ENCODE measurements at regions not wholly inside any gene's neighbourhood (a gene's known extent, or its start where the extent isn't known, plus 50 kb on each side); places are given as distances from the start of the nearest gene placed in this dataset.

DNA sequence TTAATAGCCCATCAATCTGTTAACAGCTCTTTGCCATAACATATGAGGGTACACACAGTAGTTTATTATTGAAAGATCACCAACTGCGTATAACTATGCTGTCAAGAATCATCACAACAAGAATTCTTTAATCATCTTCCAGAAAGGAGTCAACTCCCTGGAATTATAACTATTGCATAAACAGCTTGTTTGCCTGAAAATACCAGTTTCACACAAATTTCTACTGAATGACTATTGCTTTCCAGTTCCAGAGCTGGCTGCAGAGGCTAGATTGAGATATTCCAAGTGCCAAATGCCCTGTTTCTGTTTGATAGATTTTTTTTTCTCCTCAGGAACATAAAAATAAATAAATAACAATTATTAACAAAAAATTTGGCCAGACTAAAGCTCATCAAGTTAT lies 444.7 kb downstream of the TLE1 start:
- no peak for DNase-seq

DNA sequence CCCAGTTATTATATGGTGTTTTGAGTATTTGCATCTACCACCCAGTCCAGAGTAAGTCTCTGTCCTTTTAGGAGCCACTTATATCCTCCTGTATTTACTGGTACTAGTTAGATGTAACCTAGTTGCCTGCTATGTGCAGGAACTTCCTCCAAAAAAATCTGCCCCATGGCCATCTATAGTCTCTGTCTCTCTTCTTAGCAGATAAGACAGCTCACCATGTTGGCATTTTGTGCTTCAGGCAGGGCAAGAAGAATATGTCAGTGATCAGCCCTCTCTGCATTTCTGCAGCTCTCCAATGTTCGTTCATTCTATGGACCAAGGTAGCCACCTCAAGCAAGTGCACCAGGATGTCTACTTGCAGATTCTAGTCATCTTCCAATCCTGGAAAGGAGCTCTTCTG lies 446.5 kb downstream of the TLE1 start:
- no peak for DNase-seq

DNA sequence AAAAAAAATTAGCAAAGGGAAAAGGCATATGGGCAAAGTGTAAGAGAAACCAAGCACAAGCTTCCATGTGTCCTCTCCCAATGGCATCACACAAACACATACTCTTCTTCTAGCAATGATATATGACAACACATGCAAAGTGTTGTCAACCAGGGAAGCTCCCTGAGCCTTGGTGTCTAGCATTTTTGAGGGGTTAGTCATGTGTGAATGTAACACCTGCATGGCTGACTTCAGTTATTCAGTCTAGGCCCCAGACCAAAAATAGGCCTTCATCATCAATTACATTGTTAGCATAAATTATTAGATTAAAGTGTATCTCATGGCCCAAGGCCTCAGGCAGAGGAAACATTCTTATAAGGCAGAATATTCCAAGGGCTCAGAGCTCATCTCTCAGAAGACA lies 450.0 kb downstream of the TLE1 start:
- DNase-seq = no peak

DNA sequence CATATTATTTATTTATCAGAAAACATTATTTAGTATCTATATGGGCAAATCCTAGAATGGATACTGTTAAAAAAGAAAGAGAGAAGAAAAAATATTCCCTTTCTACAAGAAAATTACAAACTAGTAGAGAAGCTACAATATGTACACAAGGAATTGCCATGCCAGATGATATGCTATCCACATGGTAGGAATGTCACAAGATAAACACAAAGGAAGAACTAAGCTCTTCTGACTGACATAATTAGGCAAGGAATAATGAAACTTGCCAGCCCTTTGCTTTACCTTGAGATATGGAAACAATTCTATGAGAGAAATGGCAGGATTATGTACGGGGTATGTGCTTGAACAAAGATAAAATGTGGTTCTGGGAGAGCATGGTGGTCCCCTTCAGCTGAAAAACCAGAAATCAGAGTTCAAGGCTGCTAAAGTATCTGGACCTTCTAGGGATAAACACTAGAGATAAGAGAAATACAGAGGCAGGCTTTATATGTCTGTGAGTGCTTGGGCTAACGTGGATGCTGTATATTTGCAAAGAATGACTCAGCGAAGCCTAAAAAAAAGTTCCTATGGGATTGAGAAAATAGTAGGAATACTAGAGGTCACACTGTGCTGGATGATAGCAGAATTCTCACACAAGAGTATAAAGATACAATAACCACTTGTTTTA lies 451.6 kb downstream of the TLE1 start:
- DNase-seq = no peak

DNA sequence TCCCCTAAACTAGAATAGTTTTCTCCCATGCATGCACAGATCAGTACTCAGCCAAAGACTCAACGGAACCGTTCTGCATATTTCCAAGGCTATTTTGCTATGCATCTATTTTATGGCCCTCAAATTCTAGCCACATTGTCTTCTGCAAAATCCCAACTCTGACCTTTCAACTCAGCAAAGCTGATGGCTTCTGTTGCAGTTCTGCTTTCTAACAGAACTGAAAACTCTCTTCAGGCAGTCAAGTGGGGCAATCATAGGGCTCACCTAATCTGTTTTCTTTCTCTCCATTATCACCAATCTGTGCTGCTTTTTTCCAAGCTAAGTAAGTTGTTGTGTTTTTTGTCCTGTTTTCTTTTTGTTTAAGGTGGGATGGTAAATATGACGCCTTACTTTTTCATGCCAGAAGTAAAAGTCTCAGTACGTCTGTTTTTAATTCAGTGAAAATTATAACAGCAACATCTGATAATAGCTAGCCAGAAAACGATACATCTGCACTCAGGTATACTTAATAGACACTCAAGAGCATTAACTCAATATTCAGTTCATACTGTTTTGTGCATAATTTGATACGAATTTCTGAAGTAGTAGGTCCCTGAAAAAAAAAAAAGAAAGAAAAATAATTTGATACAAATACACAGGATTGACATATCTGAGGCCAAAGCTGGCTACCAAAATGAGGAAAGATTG lies 454.3 kb downstream of the TLE1 start:
- no peak for DNase-seq

DNA sequence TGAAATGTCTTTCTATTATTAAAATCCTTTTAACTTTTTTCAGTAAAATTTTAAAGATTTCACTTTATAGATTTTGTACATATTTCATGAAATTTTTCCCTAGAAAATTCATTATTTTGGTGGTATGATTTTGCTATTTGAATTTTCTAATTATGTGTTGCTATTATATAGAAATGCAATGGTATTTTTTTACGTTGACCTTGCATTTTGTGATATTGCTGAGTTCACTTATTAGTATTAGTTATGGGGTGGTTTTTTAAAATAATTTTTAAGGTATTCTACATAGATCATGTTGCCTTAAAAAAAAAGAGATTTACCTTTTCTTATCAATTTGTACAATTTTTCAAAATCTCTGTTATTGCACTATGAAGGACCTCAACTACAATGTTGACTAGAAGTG lies 458.3 kb downstream of the TLE1 start:
- no peak for DNase-seq

DNA sequence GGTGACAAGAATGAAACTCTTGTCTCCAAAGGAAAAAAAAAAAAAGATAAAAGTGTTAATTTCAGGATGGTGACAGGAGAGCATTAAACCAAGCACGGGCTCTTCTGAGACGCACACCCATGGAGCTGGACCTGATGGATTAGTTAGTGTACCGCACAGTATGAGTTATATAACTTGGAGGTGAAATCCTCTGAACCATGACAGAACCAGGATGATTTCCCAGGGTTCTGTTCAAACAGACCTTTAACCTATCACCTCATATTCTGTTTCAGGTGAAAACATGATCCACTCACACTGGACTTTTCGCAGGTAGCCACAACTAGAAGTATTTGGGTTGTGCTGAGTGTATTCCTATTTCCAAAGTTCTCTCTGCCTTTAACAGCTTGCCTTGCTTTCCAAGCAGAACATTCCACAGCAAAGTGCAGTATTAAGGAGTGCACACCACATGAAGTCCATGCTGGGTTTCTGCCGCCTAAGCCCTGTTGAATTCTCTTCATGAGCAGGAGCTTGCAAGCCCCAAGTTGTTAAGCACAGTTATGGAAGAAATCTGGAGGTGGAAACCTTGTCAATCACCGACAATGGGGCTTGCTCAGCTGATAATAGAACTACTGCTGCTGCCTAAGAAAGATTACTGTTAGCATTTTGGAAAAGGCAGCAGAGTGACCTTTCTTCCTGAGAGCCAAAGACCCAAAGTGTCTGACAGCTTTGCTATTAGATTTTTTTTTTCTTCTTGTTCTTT lies 461.7 kb downstream of the TLE1 start:
- DNase-seq = no peak

DNA sequence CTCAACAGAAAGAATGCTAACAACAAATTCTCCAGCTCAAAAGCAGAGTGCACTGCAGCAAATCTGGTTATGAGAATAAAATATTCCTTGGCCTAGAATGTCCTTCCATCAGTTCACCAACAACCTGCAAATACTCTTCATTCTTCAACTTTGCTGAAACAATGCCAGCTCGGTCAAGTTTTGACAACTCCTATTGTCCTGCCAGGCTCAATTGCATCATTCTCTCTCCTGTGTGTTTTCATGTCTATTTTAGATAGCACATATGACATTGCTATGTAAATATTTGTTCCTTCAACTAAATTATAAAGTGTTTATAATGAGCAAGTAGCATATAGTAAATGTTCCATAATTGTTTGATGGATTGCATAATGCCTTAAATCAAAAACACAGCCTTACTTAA lies 463.8 kb downstream of the TLE1 start:
- no peak for DNase-seq

DNA sequence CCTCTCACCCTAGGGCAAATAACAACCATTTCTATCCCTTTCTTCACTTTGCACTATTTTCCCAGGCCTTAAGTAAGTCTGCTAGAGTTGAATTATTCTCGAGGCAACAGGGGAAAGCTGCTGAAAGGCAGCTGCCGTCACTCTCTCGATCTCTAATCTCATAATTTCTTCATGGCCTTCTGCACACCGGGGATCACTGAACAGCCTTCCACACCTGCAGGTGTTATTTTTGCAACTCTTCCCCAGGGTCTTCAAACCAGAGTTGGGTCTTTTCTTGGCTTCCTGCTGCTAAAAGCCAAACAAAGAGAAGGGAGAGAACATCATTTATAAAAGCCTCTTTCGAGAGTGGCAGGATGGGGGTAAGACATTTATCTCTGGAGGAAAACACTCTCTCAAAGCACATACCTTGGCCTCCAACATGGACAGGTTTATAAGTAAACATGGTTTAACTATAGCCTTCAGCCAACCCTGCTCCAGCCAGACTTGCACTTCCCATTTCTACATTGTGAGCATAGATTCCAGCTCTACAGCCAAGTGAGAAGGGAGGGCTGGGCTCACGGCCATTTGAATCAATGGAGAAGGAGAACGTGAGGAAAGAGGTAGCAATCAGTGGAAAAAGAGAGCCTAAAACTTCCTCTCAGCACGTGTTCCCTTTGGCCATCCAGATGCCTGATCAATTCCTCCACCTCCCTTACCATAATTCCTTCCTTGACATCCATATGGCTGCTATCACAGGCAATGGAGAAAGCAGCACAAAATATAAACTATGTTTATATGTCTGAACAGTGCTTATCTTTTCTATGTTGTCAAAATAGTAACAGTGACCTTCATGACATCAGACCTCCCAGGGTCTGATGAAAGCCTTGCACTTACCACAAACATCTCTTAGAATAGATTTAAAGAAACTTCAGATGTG lies 464.9 kb downstream of the TLE1 start:
- no peak for DNase-seq

DNA sequence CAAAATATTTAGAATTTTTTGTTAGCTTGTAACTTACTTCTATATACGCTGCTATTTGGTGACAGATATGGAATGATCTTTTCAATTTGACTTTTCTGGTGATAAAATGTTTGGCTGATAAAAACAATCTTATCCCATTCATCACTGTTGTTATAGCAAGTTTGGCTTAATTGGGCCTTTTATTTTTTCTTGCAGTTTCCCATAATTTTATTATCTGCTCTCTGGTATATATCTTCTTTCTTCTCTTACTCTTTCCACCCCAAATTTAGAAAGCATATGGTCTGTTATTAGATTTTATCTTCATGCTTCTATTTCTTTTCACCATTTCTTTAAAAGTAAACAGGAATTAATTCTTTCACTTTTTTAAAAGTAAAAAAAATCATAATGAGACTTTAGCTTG lies 474.4 kb downstream of the TLE1 start:
- no peak for DNase-seq

DNA sequence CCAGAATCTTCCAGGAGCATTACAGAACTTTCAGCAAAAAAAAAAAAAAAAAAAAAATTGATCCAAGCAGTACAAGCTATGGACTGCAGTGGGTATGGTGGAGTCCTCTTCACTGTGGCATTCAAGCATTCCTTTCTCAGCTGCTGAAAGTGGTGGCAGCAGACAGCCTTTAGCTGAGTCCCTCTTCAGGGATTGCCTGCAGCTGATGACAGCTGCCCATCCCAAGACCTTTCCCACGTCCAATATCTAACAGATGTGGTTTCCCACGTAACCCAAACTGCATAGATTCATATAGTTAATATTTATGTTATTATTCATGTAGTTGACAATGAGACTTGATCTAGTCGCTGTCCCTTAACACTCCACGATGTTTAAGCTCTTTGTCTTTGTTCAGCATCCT lies 475.9 kb downstream of the TLE1 start:
- no peak for DNase-seq

DNA sequence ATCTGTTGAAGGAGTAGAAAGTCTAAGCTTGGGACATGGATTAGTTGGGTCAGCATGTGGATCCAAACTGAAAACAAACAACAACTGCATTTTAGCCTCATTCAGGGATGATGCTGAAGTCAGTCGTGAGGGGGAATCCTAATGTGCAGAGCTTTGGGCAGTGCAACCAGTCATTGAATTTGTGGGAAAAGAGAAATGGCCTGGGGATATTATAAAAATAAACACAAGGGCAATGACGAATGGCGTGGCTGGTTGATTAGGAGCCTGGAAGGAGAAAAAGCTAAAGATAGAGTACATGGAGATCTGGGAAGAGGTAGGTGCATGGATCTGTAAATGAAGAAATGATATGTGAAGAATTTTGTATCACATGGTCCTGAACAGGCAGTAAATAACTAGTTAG lies 477.6 kb downstream of the TLE1 start:
- no peak for DNase-seq

DNA sequence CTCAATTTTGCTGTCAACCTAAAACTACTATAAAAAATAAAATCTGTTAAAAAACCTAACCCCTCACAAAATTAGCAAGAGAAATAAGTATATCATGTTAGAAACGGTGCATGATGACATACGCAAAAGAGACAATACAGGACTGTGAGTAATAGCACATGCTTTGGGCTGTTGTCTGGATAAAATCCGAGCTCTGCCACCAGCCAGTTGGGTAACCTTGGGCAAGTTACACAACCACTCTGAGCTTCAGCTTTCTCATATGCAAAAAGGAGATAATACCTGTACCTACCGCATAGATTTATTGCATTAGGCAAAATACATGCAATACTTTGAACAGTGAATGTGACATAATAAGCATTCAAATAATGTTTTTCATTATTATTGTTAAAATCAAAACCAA lies 481.7 kb downstream of the TLE1 start:
- no peak for DNase-seq

DNA sequence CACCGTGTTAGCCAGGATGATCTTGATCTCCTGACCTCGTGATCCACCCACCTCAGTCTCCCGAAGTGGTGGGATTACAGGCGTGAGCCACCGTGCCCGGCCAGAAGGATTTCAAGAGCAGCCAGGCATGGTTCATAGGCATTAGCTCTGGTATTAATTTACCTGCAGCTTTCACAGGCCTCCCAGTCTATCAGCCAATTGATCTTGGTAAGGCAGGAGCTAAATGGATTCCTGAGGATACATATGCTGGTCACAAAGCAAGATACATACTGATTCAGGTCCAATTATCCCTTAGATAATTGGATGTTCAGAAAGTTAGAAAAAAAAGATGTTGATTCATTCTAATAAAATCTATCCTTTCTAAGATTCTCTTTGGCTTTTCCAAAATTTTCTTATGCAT lies 487.1 kb downstream of the TLE1 start:
- no peak for DNase-seq

DNA sequence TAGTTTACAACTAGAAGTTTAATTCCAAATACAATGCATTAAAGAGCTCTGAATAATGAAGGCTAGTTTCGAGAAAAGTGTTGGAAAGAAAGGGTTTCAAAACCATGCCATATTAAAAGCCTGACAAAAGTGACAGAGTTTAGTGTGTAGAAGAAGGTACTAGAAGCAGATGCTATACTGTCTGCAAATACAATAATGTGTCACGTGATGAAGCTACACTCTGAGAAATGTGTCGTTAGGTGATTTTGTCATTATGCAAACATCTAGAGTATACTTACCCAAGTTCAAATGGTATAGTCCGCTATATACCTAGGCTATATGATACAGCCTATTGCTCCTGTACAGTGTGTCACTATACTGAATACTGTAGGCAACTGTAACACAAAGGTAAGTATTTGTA lies 494.1 kb downstream of the TLE1 start:
- DNase-seq = no peak

DNA sequence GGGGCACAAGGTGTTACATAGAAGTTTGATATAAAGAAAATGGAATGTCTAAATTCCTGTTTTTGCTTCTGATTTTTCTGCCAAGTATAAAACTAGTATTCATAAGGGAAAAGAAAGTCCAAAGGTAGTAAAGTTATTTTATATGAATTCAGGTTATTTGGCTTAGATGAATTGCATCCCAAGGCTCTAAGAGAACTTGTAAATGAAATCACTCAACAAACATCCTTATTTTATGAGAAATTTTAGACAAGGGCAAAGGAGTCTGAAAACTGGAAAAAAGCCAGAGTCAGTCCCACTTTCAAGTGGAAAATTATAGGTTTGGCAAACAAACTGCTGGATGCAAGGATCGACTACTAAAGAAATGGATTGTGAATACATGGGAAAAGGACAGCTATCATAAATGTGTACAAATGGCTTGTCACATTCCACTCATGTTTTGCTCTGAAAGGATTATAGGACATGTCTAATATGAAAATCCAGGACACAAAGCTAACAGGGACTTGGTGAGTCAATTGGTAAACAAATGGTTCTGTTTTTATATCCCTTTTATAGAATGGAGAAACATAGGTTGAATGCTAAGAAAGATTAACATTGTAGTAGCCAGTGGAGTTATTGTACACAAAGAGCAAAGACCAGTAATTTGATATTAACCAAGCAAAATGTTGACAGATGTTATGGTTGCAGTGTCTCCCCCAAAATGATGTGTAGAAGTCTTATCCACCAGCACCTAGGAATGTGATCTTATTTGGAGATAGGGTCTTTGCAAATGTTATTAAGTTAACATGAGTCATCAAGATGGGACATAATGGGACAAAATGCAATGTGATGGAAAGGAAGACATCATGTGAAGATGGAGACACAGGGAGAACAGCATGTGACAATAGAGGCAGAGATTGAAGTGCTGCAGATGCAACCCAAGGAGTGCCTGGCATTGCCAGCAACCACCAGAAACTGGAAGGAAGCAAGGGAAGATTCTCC lies 495.7 kb downstream of the TLE1 start:
- DNase-seq = no peak

DNA sequence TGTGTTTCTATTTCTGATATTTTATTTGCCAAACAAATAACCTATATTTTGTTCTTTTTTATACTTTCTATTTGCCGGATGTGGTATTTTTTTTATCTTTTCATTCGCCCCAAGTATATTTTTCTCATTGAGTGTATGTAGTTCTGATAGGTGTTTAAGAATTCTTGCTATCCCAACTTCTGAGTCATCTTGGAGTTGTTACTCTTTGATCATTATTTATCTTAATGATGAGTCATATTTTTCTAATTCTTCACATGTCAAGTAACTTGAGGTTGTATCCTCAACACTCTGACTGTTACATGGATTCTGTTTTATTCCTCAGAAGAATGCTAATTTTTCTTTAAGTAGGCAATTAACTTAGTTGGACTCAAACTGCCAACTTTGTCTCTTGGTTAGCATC lies 498.1 kb downstream of the TLE1 start:
- DNase-seq = no peak

DNA sequence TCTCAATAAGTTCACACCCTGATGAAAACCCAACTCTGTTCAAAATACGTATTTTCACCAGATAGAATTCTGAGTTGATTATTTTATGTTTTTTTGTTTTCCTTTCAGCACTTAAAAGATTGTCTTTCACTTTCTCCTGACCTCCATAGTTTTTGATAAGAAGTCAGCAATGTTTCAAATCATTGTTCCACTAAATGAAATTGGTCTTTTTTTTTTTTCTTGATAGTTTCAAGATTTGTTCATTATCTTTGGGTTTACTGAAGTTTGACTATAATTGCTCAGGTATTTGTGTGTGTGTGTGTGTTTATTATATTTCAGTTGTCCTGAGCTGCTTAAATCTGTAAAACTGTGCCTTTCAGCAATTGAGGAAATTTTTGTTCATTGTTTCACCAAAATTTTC lies 498.7 kb downstream of the TLE1 start:
- no peak for DNase-seq

DNA sequence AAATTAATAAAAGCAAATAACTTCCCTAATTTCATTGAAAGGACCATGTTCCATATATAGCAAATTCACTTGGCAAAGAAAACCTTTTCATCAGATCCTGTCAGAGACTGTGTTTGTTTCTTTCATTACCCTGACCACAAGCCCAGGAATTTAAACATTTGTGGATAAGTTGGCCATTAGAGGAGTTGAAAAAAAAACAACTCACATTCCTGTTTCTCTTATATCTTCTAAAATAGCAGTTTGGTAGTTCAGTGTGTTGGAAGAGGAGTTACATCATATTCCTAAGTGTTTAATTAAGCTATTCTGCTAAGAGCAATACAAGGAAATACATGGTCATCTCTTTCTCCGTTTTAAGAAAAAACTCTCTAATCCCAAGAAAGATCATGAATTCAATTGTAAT lies 505.6 kb downstream of the TLE1 start:
- DNase-seq = no peak

DNA sequence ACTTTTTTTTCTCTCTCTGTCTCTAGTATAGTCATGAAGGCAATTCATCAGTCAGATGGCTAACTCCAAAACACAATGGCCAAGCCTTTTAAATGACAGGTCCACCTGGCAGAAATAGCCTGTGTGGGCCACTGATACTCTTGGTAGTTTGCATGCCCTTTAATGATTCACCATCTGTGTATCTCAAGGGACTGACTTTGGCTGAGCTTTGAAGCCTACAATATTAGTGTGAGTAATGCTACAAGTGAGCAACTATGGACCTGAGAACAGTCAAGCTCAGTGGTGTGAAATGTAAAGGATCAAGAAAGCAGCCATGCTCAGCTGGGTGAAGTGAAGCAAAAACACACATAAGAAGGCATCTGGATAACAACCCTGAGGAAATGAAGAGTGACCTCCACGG lies 506.9 kb downstream of the TLE1 start:
- DNase-seq = no peak

DNA sequence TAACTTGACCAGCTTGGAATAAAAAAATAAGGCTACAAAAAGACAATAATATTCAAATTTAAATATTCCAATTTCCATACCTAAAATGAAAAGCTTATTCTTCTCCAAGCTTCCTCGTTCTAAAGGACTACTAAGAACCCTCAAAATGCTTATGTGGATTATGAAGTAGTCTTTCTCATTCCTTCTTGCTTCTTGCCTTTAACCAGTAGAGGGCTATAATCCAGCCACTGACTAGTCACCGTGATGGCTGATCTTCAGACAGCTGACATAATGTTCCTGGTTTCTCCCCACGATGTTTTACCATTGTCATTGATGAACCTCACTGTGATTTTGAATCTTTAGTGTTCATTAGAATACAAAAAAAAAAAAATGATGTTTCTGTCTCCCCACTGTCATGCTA lies 515.3 kb downstream of the TLE1 start:
- no peak for DNase-seq

DNA sequence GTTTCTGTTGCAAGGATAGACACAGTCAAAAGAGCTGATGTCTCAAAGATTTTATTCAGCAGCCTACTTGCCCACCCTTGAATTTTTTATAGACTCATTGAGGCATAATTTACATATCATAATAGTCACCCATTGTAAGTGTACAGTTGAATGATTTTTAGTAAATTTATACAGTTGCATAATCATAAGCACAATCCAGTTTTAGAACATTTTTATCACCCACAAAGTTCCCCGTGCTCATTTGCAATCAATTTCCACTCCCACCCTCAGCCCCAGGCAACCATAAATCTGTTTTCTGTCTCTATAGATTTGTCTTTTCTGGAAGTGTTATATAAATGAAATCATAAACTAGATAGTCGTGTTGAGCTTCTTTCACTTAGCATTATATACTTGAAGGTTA lies 517.7 kb downstream of the TLE1 start:
- no peak for DNase-seq

Measured in right forelimb (tissue), 1 donor.